ENCODE measurements at regions not wholly inside any gene's neighbourhood (a gene's known extent, or its start where the extent isn't known, plus 50 kb on each side); places are given as distances from the start of the nearest gene placed in this dataset.
"Not testable (repeated sequence)": the region's sequence is repeated elsewhere in the genome, so short reads cannot be mapped to it uniquely, and the experiment has no call there.

DNA sequence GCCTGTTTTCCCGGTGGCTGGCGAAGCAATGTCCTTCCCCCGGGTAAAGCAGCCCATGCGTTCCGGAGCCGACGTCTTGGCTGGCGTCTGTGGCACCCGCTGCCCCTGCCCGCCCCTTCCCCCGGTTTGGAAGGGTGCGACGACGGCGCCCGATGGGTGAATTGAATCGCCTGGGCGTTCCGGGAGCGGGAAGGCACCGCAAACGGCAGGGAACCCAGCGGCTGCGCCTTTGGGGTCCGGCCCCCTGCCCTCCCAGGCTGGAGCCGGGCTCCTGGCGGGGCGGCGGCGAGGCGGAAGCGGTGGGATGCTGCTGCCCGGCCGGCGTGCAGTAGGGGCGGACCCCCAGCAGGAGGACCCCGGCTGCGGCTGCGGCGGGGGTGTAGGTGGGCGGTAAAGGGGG is 123.6 kb upstream of the RHOU start:
- DNase-seq: not testable (repeated sequence)

- DNase-seq: peak; percentile 61
Observed at GRCh38 chr1:228622002-228622716, 113.1 kb upstream of the RHOU start.

- DNase-seq: not testable (repeated sequence)
Observed at GRCh38 chr1:228626481-228626880, 108.8 kb upstream of the RHOU start.

GRCh38 chr1:228632858-228633257 is 102.4 kb upstream of the RHOU start:
- peak; percentile 13 for DNase-seq

GRCh38 chr1:228635304-228635703 is 100.0 kb upstream of the RHOU start:
- peak; percentile 70 for DNase-seq

- DNase-seq: peak; percentile 59
Observed at GRCh38 chr1:228637529-228637928, 97.8 kb upstream of the RHOU start.

DNA sequence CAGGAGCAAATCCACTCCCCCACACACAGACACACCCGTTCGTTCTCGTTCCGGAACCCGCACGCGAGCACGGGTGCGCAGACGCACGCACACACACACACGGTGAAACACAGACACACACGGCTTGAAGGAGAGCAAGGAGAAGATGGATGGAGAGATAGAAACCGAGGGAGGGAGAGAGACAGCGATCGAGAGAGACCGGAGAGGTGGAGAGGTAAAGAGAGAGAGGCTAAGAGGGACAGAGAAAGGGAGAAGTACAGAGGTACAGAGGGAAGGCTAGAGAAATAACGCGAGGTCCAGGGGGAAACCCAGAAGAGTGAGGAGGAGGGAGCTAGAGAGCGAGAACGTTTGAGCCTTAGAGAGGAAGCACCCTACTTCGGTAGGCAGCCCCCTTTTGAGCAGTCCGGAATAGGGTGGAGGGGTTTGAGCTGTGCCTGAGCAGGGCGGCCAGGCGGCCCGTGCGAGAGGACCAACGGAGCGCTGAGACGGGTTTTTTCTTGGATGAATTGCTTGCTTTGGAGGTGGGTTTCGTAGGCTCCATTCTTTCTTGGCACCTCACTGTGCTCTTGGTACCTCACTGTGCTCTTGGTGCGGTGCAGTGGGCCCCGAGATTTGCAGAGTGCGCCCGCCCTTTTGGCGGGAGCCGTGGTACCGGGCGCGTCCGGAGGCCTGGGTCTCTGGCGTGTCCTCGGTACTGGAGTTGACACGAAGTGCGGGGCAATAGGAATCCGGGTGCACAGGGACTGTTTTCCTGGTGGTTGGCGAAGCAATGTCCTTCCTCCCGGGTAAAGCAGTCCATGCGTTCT is 88.4 kb upstream of the RHOU start:
- DNase-seq: peak; percentile 59

DNA sequence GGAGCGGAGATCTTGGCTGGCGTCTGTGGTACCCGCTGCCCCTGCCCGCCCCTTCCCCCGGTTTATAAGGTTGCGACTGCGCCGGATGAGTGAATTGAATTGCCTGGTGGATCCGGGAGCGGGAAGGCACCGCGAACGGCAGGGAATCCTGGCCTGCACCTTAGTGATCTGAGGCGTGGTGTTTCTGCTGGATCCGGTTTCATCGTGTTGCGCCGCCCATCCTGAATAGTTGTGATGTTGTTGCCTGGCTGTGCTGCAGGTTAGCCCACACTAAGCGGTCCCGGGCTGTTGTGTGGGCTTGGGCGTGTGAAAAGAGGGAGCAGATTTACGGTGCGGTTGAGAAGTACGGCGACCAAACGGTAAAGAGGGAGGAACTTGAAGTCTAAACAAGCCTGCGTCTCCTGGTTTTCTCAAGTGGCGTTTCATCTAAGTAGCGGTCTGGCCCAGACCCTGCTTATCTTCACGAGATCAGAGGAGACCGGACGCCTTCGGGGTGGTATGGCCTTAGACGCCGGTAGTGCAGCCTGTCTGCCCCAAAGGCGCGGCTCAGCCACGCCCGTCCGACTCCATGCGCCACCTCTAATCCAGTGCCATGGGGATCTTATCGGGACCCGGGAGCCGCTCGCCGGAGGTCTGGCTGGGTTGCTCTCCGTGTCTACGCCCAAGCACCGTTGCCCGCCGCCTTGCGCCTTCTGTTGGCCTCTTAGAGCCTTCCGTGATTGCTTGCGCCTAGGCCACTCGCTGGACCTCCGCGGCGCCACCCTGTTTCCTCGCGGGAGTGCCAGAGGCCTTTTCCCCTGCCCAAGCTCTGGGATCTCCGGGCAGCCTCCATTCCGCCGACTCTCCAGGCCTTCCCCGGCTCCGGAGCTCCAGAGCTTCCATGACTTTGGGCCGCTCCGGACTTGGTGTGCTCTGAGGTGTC is 87.5 kb upstream of the RHOU start:
- DNase-seq: peak; percentile 16

- no peak for DNase-seq
Observed at GRCh38 chr1:228648647-228649383, 86.5 kb upstream of the RHOU start.

GRCh38 chr1:228650141-228650540 is 85.1 kb upstream of the RHOU start:
- DNase-seq: no peak

DNA sequence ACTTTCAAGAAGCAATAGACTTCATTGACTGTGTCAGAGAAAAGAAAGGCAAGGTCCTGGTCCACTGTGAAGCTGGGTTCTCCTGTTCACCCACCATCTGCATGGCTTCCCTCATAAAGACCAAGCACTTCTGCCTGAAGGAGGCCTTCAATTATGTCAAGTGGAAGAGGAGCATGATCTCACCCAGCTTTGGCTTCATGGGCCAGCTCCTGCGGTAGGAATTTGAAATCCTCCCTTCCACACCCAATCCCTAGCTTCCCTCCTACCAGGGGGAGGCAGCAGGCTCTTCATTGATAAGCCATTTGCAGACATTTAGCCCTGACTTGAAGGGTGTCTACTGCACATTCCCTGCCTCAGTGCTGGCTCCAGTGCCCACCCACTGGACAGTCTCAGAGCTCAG is 84.3 kb upstream of the RHOU start:
- DNase-seq: no peak

- DNase-seq: no peak
Observed at GRCh38 chr1:228652116-228652515, 83.2 kb upstream of the RHOU start.

DNA sequence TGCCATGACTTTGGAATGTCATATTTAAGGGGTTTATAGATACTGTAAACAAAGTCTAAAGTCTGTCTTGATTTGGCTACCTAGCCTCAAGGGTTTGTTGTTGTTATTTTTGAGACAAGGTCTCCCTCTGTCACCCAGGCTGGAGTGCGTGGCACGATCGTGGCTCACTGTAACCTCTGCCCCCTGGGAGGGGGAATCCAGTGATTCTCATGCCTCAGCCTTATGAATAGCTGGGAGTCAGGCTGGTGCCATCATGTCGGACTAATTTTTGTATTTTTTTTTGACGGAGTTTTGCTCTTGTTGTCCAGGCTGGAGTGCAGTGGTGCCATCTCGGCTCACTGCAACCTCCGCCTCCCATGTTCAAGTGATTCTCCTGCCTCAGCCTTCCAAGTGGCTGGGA is 82.2 kb upstream of the RHOU start:
- not testable (repeated sequence) for DNase-seq

- DNase-seq: no peak
Observed at GRCh38 chr1:228653748-228654147, 81.5 kb upstream of the RHOU start.

DNA sequence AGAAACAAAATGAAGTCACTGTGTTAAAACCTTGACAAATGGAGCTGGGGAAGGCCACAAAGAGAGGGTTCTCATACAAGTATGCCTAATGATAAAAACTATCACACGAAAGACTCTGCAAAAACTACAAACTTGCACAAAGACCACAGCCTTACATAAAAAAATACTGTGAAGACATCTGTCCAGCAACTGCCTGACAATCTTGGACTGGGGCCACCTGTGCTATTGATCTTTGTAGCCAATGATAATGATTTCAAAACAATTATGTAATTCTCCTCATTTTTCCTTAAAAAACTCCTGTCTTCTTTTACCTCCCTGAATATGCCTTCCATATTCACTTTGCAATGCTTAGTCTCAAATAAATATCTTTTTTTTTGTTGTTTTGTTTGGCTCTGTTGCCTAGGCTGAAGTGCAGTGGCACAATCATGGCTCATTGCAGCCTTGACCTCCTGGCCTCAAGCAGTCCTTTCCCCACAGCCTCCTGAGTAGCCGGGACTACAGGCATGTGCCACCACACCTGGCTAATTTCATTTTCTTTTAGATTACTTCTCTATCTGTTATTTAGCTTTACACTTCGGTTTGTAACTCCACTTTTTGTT is 79.4 kb upstream of the RHOU start:
- no peak for DNase-seq

- not testable (repeated sequence) for DNase-seq
Observed at GRCh38 chr1:228662007-228662689, 73.1 kb upstream of the RHOU start.

GRCh38 chr1:228664399-228664914 is 70.8 kb upstream of the RHOU start:
- DNase-seq: peak; percentile 83

GRCh38 chr1:228666686-228667623 is 68.3 kb upstream of the RHOU start:
- DNase-seq: no peak

DNA sequence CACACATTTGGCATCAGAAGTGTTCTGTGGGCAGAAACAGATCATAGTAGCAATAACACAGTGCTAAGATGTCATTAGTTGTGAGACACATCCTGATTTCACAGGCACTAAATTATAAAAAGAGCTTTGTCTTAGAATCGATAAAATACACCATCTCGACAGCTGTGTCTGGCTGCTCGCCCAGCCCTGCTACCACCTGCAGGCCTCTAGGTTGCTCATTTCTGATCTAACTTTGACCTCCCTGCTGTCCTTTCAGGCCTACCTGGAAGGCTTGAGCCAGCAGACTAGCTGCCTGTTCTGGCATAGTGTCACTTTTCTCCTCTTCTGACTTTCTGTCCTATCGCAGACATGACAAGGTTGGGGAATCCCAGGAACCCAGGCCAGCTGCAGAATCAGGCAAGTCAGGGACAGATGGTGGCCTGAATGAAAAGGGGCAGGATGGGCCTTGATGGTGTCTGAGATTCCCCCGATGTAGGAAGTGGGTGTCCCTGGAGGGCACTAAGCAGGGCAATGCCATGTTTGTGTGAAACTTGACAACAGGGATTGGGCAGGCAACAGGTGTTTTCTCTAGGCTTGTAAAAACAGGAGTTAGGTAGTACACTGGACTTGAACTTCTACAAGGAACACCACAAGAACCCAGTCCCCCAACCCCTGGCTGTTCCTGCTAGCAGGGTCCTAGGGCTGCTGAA is 66.6 kb upstream of the RHOU start:
- no peak for DNase-seq

DNA sequence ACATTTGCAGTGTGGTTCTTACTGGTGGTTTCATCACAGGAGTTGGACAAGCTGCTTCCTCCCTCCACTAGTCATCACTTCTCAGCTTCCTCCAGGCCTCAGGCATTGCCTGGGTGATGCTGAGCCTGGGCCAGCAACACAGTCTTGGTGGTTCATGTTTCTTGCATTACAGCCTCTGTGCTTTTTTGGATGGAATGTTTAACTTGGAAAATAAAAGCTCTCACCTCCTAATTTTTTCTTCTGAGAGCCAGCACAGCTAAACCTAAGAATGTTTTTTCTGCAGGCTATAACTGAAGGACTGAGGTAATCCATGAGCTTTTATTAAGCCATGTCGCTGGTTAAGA is 66.1 kb upstream of the RHOU start:
- DNase-seq: no peak

Data from CD4-positive, alpha-beta T cell treated with Interleukin-17A for 1 hour (primary cell).